Suprapubic skin (tissue), 3 donors: ENCODE measurements at regions not wholly inside any gene's neighbourhood (a gene's known extent, or its start where the extent isn't known, plus 50 kb on each side); places are given as distances from the start of the nearest gene placed in this dataset.

Experiments used
- CTCF ChIP-seq, 2 donors: fragments of 200-600 bp in 1 of 2; fragments of 450-650 bp in 1 of 2; sonication (generic) in 1 of 2; IDR thresholded peaks; one replicate each; pipeline ENCODE4 v1.5.1; 2016 to 2019; ENCODE audit warnings: antibody characterized with exemption in 2 of 2, mild to moderate bottlenecking in 1 of 2, moderate library complexity in 1 of 2
- POLR2A ChIP-seq, 2 donors: fragments of 450-650 bp; IDR thresholded peaks; one replicate each; pipeline ENCODE4 v1.6.1; 2017; ENCODE audit warnings: antibody characterized with exemption in 2 of 2, mild to moderate bottlenecking in 2 of 2, moderate library complexity in 2 of 2

GRCh38 chr22:48256041-48256739, 1493.7 kb downstream of the TBC1D22A start:
- TF ChIP-seq CTCF (IDR thresholded peaks at IDR 0.05) (no peak), POLR2A (IDR thresholded peaks at IDR 0.05) (no peak)
